Neural crest cell (in vitro differentiated cells): ENCODE measurements at regions not wholly inside any gene's neighbourhood (a gene's known extent, or its start where the extent isn't known, plus 50 kb on each side); places are given as distances from the start of the nearest gene placed in this dataset.

Source experiments
- DNase-seq: peaks from one replicate; pipeline ENCODE4 v3.0.0; 2021; ENCODE audit warnings: low read depth, mixed read lengths, low spot score
- H3K27ac Mint-ChIP-seq: one replicate; pipeline ENCODE4 v1.8.0; 2021; ENCODE audit warnings: mild to moderate bottlenecking, mixed read lengths; ENCODE audit not compliant: unreplicated experiment
- H3K27me3 Mint-ChIP-seq: 2 replicates; pipeline ENCODE4 v1.8.0; 2021; ENCODE audit warnings: low read depth, mild to moderate bottlenecking, mixed read lengths
- H3K36me3 Mint-ChIP-seq: 2 replicates; pipeline ENCODE4 v1.8.0; 2021; ENCODE audit warnings: low read depth, mild to moderate bottlenecking, mixed read lengths
- H3K4me1 Mint-ChIP-seq: 2 replicates; pipeline ENCODE4 v1.8.0; 2021; ENCODE audit warnings: mixed read lengths
- H3K4me3 Mint-ChIP-seq: one replicate; pipeline ENCODE4 v1.8.0; 2021; ENCODE audit warnings: mild to moderate bottlenecking, mixed read lengths
- H3K9me3 Mint-ChIP-seq: 2 replicates; pipeline ENCODE4 v1.8.0; 2021; ENCODE audit warnings: mixed read lengths
- CTCF ChIP-seq: fragments of 200-600 bp; sonication (generic); conservative IDR thresholded peaks from 2 replicates; pipeline ENCODE4 v1.5.0; 2021; ENCODE audit warnings: antibody characterized with exemption, mild to moderate bottlenecking

DNA sequence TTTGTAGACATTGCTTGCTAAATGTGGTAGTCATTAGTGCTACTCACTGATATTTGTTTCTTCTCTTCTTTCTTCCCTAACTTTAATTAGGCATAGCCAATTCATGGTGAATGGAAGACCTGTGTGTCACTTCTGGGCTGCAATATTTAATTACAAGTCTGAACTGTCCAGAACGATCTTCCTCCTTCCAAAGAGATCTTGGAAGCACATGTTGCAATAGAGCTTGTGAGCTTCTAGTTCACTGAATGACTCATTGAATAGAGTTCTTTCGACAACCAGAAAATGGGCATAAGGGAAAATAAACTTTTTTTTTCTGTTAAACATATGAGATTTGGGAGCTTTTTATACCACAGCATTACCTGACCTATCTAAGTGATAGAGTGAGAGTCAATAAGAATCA is 1264.6 kb downstream of the PCDH9 start:
- H3K4me1 Mint-ChIP-seq: no peaks in the 10 kb centered on the region

DNA sequence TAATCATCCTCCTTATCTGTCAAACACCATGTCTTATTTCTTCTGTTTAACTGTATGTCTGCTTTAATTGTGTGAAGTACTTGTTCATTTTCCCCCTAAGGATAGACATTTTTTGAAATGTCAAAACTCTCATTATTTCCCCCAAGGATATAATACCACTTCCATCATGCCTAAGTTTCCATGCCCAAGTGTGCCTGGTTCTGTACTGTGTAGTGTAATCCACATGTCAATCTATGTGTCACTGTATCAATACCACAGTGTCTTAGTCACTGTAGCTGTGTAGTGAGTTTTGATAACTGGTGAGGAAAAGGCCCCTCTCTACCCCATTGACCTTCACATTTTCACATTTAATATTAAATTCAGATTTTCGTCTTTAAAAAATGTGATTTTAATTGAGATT is 1265.5 kb downstream of the PCDH9 start:
- DNase-seq: no peak
- no peak for TF ChIP-seq CTCF
- no peak overlapping the region for H3K4me3 Mint-ChIP-seq
- peaks cover 3% of the 10 kb centered on the region for H3K9me3 Mint-ChIP-seq
- H3K27me3 Mint-ChIP-seq: no peaks in the 10 kb centered on the region
- no peaks in the 10 kb centered on the region for H3K4me1 Mint-ChIP-seq
- no peak overlapping the region for H3K27ac Mint-ChIP-seq
- H3K36me3 Mint-ChIP-seq: no peaks in the 10 kb centered on the region

More for the DNA sequence above, 1264.6 kb downstream of the PCDH9 start:
- Mint-ChIP-seq H3K36me3 (no peaks in the 10 kb centered on the region), H3K27ac (no peak overlapping the region), H3K27me3 (no peaks in the 10 kb centered on the region), H3K9me3 (peaks cover 3% of the 10 kb centered on the region), H3K4me3 (no peak overlapping the region)
- no peak for DNase-seq
- TF ChIP-seq CTCF: no peak

DNA sequence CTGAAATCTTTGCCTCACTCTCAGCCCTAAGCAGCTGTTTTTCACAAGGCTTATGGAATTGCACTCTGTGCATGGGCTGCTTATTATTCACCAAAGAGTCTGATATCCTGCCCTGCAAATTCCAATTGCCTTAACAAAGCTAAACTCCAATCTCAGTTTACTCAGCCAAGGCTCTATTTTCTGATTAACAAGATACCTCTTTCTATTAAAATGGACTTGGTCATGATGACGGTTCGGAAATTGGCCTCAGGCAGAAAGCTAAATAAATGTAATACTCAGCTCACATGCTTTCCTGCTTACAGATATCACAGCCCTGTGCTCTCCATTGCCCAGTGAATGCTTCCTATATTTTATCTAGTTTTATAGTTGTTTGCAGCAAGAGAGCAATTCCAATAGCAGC is 1270.8 kb downstream of the PCDH9 start:
- DNase-seq: no peak
- peaks cover 3% of the 10 kb centered on the region for H3K36me3 Mint-ChIP-seq
- TF ChIP-seq CTCF: no peak
- H3K4me1 Mint-ChIP-seq: no peaks in the 10 kb centered on the region
- H3K9me3 Mint-ChIP-seq: peaks cover 11% of the 10 kb centered on the region
- H3K27ac Mint-ChIP-seq: no peak overlapping the region
- H3K4me3 Mint-ChIP-seq: no peak overlapping the region
- no peaks in the 10 kb centered on the region for H3K27me3 Mint-ChIP-seq

- no peaks in the 10 kb centered on the region for H3K4me1 Mint-ChIP-seq
- H3K4me3 Mint-ChIP-seq: no peak overlapping the region
- no peak overlapping the region for H3K27ac Mint-ChIP-seq
- no peaks in the 10 kb centered on the region for H3K36me3 Mint-ChIP-seq
- DNase-seq: no peak
- H3K27me3 Mint-ChIP-seq: no peaks in the 10 kb centered on the region
- TF ChIP-seq CTCF: no peak
- peaks cover 4% of the 10 kb centered on the region for H3K9me3 Mint-ChIP-seq
Measured at GRCh38 chr13:65946387-65946786, 1283.7 kb downstream of the PCDH9 start.

GRCh38 chr13:65943708-65944107 is 1286.4 kb downstream of the PCDH9 start:
- no peak overlapping the region for H3K4me3 Mint-ChIP-seq
- DNase-seq: no peak
- no peaks in the 10 kb centered on the region for H3K36me3 Mint-ChIP-seq
- TF ChIP-seq CTCF: no peak
- peaks cover 2% of the 10 kb centered on the region for H3K9me3 Mint-ChIP-seq
- no peaks in the 10 kb centered on the region for H3K27me3 Mint-ChIP-seq
- H3K4me1 Mint-ChIP-seq: peaks cover 6% of the 10 kb centered on the region
- no peak overlapping the region for H3K27ac Mint-ChIP-seq

- no peaks in the 10 kb centered on the region for H3K27me3 Mint-ChIP-seq
- TF ChIP-seq CTCF: no peak
- H3K4me3 Mint-ChIP-seq: no peak overlapping the region
- no peaks in the 10 kb centered on the region for H3K36me3 Mint-ChIP-seq
- no peak overlapping the region for H3K27ac Mint-ChIP-seq
- peaks cover 2% of the 10 kb centered on the region for H3K9me3 Mint-ChIP-seq
- H3K4me1 Mint-ChIP-seq: peaks cover 6% of the 10 kb centered on the region
- DNase-seq: no peak
Measured at GRCh38 chr13:65943024-65943423, 1287.1 kb downstream of the PCDH9 start.
